Liver (tissue), 8 donors: ENCODE measurements at regions not wholly inside any gene's neighbourhood (a gene's known extent, or its start where the extent isn't known, plus 50 kb on each side); places are given as distances from the start of the nearest gene placed in this dataset.

Experiments
- DNase-seq: peaks from one replicate; pipeline ENCODE4 v3.0.0-alpha.2; 2017; ENCODE audit warnings: low spot score
- H3K27ac ChIP-seq, 2 donors: one replicate each; pipeline ENCODE4 v1.7.0; 2013; ENCODE audit warnings: inconsistent platforms in 2 of 2, low read length in 2 of 2, control low read depth in 1 of 2, low read depth in 1 of 2, mild to moderate bottlenecking in 1 of 2
- H3K27me3 ChIP-seq, 4 donors: one replicate each; pipeline versions ENCODE4 v1.6.1 to v1.7.0; 2013; ENCODE audit warnings: low read length in 3 of 4, inconsistent platforms in 1 of 4, mild to moderate bottlenecking in 1 of 4, moderate library complexity in 1 of 4; ENCODE audit not compliant: control insufficient read depth in 4 of 4, insufficient read depth in 4 of 4
- H3K36me3 ChIP-seq, 4 donors: one replicate each; pipeline versions ENCODE4 v1.6.1 to v1.7.0; 2013; ENCODE audit warnings: low read length in 3 of 4, mild to moderate bottlenecking in 3 of 4, low read depth in 1 of 4, moderate library complexity in 1 of 4; ENCODE audit not compliant: control insufficient read depth in 4 of 4, insufficient read depth in 3 of 4
- H3K4me1 ChIP-seq, 4 donors: one replicate each; pipeline versions ENCODE4 v1.6.1 to v1.7.0; 2013; ENCODE audit warnings: low read length in 3 of 4, mild to moderate bottlenecking in 3 of 4, moderate library complexity in 1 of 4; ENCODE audit not compliant: control insufficient read depth in 4 of 4, insufficient read depth in 4 of 4
- H3K4me3 ChIP-seq, 3 donors: one replicate each; pipeline versions ENCODE4 v1.6.1 to v1.7.0; 2013; ENCODE audit warnings: low read length in 3 of 3, control low read depth in 1 of 3, low read depth in 1 of 3, mild to moderate bottlenecking in 1 of 3
- H3K9ac ChIP-seq, 2 donors: one replicate each; pipeline ENCODE4 v1.7.0; 2013; ENCODE audit warnings: low read length in 2 of 2, mild to moderate bottlenecking in 2 of 2, moderate library complexity in 2 of 2, control low read depth in 1 of 2, low read depth in 1 of 2
- H3K9me3 ChIP-seq, 4 donors: one replicate each; pipeline versions ENCODE4 v1.6.1 to v1.7.0; 2013; ENCODE audit warnings: low read length in 3 of 4; ENCODE audit not compliant: control insufficient read depth in 4 of 4
- ATF3 ChIP-seq: IDR thresholded peaks from 2 replicates; pipeline ENCODE4 v1.6.1; 2016; ENCODE audit warnings: antibody characterized with exemption
- CTCF ChIP-seq: fragments of 150-350 bp; IDR thresholded peaks from 2 replicates; pipeline ENCODE4 v1.5.1; 2017; ENCODE audit warnings: improper control_type of control experiment, low read depth, low read length; ENCODE audit not compliant: missing input control
- EGR1 ChIP-seq, 2 donors: IDR thresholded peaks; 2 replicates each; pipeline ENCODE4 v1.6.1; 2016 to 2018; ENCODE audit warnings: antibody characterized with exemption in 2 of 2, low read depth in 2 of 2
- FOXA1 ChIP-seq: IDR thresholded peaks from 2 replicates; pipeline ENCODE4 v1.6.1; 2016; ENCODE audit warnings: antibody characterized with exemption
- FOXA2 ChIP-seq: IDR thresholded peaks from 2 replicates; pipeline ENCODE4 v1.6.1; 2016; ENCODE audit warnings: antibody characterized with exemption
- GABPA ChIP-seq, 2 donors: IDR thresholded peaks in 1 of 2; conservative IDR thresholded peaks in 1 of 2; 2 replicates each; pipeline ENCODE4 v1.6.1; 2016; ENCODE audit warnings: antibody characterized with exemption in 2 of 2, mild to moderate bottlenecking in 1 of 2, moderate library complexity in 1 of 2
- HNF4A ChIP-seq, 2 donors: conservative IDR thresholded peaks; 2 replicates each; pipeline ENCODE4 v1.6.1; 2016; ENCODE audit warnings: antibody characterized with exemption in 2 of 2, mild to moderate bottlenecking in 2 of 2
- HNF4G ChIP-seq: IDR thresholded peaks from 2 replicates; pipeline ENCODE4 v1.6.1; 2016; ENCODE audit warnings: antibody characterized with exemption
- JUND ChIP-seq, 2 donors: IDR thresholded peaks; 2 replicates each; pipeline ENCODE4 v1.6.1; 2016; ENCODE audit warnings: antibody characterized with exemption in 2 of 2
- MAX ChIP-seq: IDR thresholded peaks from 2 replicates; pipeline ENCODE4 v1.6.1; 2016; ENCODE audit warnings: antibody characterized with exemption
- NR2F2 ChIP-seq: IDR thresholded peaks from 2 replicates; pipeline ENCODE4 v1.6.1; 2016; ENCODE audit warnings: antibody characterized with exemption
- RAD21 ChIP-seq, 2 donors: IDR thresholded peaks; 2 replicates each; pipeline ENCODE4 v1.6.1; 2016; ENCODE audit warnings: antibody characterized with exemption in 2 of 2, mild to moderate bottlenecking in 2 of 2
- REST ChIP-seq: IDR thresholded peaks from 2 replicates; pipeline ENCODE4 v1.6.1; 2016; ENCODE audit warnings: antibody characterized with exemption, mild to moderate bottlenecking
- RXRA ChIP-seq, 2 donors: IDR thresholded peaks; 2 replicates each; pipeline ENCODE4 v1.6.1; 2017 to 2018; ENCODE audit warnings: antibody characterized with exemption in 2 of 2, mild to moderate bottlenecking in 1 of 2
- SP1 ChIP-seq: IDR thresholded peaks from 2 replicates; pipeline ENCODE4 v1.6.1; 2018; ENCODE audit warnings: antibody characterized with exemption, mild to moderate bottlenecking
- TAF1 ChIP-seq: conservative IDR thresholded peaks from 2 replicates; pipeline ENCODE4 v1.6.1; 2016; ENCODE audit warnings: antibody characterized with exemption, mild to moderate bottlenecking
- YY1 ChIP-seq: IDR thresholded peaks from 2 replicates; pipeline ENCODE4 v1.6.1; 2016; ENCODE audit warnings: antibody characterized with exemption, mild to moderate bottlenecking
- ZBTB33 ChIP-seq: IDR thresholded peaks from 2 replicates; pipeline ENCODE4 v1.6.1; 2016; ENCODE audit warnings: antibody characterized with exemption
- WGBS: extraction: QIAGEN DNeasy Blood & Tissue Kit; methylation state at CpG from one replicate; pipeline ENCODE4 v1.1.7; 2013; 5-methylcytosine and 5-hydroxymethylcytosine counted together
- donor health status: healthy.
- donor health status: healthy.
- donor health status: healthy.
- donor health status: healthy.
- donor health status: healthy.

GRCh38 chr7:17402628-17403278, 104.3 kb downstream of the AHR start:
- no peaks in the 10 kb centered on the region for H3K9me3 ChIP-seq
- no peak overlapping the region for H3K9ac ChIP-seq
- H3K36me3 ChIP-seq, result no peaks in the 10 kb centered on the region
- H3K27ac ChIP-seq, result peak overlapping the region in 1 of 2 donors; percentile 51
- H3K27me3 ChIP-seq, result no peaks in the 10 kb centered on the region
- peaks cover 3 to 30% (median 15%) of the 10 kb centered on the region in 4 donors for H3K4me1 ChIP-seq
- no peak overlapping the region for H3K4me3 ChIP-seq
- no peak for DNase-seq
- TF ChIP-seq YY1, result no peak
- no peak for TF ChIP-seq MAX
- no peak for TF ChIP-seq JUND (IDR thresholded peaks at IDR 0.05)
- TF ChIP-seq GABPA (IDR thresholded peaks at IDR 0.05 in 1 of 2, conservative IDR thresholded peaks at IDR 0.05 in 1 of 2), result no peak
- TF ChIP-seq ATF3, result no peak
- TF ChIP-seq HNF4A (conservative IDR thresholded peaks at IDR 0.05), result peak; percentile 41 to 43
- peak in 1 of 2 donors; percentile 47 for TF ChIP-seq RAD21 (IDR thresholded peaks at IDR 0.05)
- TF ChIP-seq NR2F2, result no peak
- no peak for TF ChIP-seq HNF4G
- no peak for TF ChIP-seq ZBTB33
- TF ChIP-seq FOXA2, result no peak
- TF ChIP-seq FOXA1, result no peak
- TF ChIP-seq SP1, result no peak
- TF ChIP-seq TAF1, result no peak
- TF ChIP-seq RXRA (IDR thresholded peaks at IDR 0.05), result peak; percentile 33 to 46
- no peak for TF ChIP-seq REST
- no peak for TF ChIP-seq EGR1 (IDR thresholded peaks at IDR 0.05; ENCODE audit: low read depth in 2 of 2)
- 58% methylated on average over 9 of the region's 9 CpGs for WGBS

- Histone ChIP-seq H3K4me3 (no peak overlapping the region), H3K27ac (peak overlapping the region; percentile 19 to 43), H3K9me3 (no peaks in the 10 kb centered on the region), H3K9ac (peak overlapping the region in 1 of 2 donors; percentile 27), H3K27me3 (no peaks in the 10 kb centered on the region), H3K4me1 (peaks cover 3 to 38% (median 19%) of the 10 kb centered on the region in 4 donors), H3K36me3 (no peaks in the 10 kb centered on the region)
- no peak for DNase-seq
- no peak for TF ChIP-seq TAF1
- no peak for TF ChIP-seq RXRA (IDR thresholded peaks at IDR 0.05)
- no peak for TF ChIP-seq HNF4G
- TF ChIP-seq FOXA2, result no peak
- TF ChIP-seq NR2F2, result no peak
- TF ChIP-seq ATF3, result no peak
- TF ChIP-seq ZBTB33, result no peak
- TF ChIP-seq EGR1 (IDR thresholded peaks at IDR 0.05; ENCODE audit: low read depth in 2 of 2), result no peak
- no peak for TF ChIP-seq FOXA1
- TF ChIP-seq CTCF, result no peak
- TF ChIP-seq JUND (IDR thresholded peaks at IDR 0.05), result no peak
- no peak for TF ChIP-seq SP1
- TF ChIP-seq GABPA (IDR thresholded peaks at IDR 0.05 in 1 of 2, conservative IDR thresholded peaks at IDR 0.05 in 1 of 2), result no peak
- TF ChIP-seq HNF4A (conservative IDR thresholded peaks at IDR 0.05), result no peak
- no peak for TF ChIP-seq MAX
- TF ChIP-seq YY1, result no peak
- WGBS, result 69% methylated on average over 3 of the region's 3 CpGs
Observed at GRCh38 chr7:17404006-17404405, 105.6 kb downstream of the AHR start.
